AG04450 (cell line): ENCODE measurements at regions not wholly inside any gene's neighbourhood (a gene's known extent, or its start where the extent isn't known, plus 50 kb on each side); places are given as distances from the start of the nearest gene placed in this dataset.

ENCODE experiments used
- CTCF ChIA-PET: fragments of 300-600, 350-600 bp; formaldehyde crosslinking; extraction: SDS; loops from one replicate; lab custom pipeline; 2022; ENCODE audit warnings: antibody characterized with exemption, inconsistent platforms; lab: Charles Lee
- POLR2A ChIA-PET: fragments of 350-600 bp; formaldehyde crosslinking; extraction: SDS; loops from one replicate; lab custom pipeline; 2021; ENCODE audit warnings: antibody characterized with exemption, inconsistent platforms; lab: Yijun Ruan, JAX
- DNase-seq: peaks from one replicate; pipeline ENCODE4 v3.0.0-alpha.2; 2011; ENCODE audit warnings: low read depth, low spot score
- H3K27ac ChIP-seq: one replicate; pipeline ENCODE4 v1.5.1; 2012; ENCODE audit warnings: low read depth, low read length, control low read depth
- H3K27me3 ChIP-seq: one replicate; pipeline ENCODE4 v1.6.0; 2012; ENCODE audit warnings: low read length; ENCODE audit not compliant: control insufficient read depth, insufficient read depth
- H3K4me3 ChIP-seq: 2 replicates; pipeline ENCODE4 v1.5.1; 2011; ENCODE audit warnings: mild to moderate bottlenecking, low read depth, low read length, control low read depth
- H3K9me3 ChIP-seq: 2 replicates; pipeline ENCODE4 v1.5.1; 2012; ENCODE audit warnings: low read length; ENCODE audit not compliant: control insufficient read depth, insufficient read depth
- TF ChIP-seq, protein P1 (sequence below): IDR thresholded peaks from 2 replicates; pipeline ENCODE4 v1.5.1; 2011; ENCODE audit warnings: low read depth, low read length, control low read depth, inconsistent platforms

DNA sequence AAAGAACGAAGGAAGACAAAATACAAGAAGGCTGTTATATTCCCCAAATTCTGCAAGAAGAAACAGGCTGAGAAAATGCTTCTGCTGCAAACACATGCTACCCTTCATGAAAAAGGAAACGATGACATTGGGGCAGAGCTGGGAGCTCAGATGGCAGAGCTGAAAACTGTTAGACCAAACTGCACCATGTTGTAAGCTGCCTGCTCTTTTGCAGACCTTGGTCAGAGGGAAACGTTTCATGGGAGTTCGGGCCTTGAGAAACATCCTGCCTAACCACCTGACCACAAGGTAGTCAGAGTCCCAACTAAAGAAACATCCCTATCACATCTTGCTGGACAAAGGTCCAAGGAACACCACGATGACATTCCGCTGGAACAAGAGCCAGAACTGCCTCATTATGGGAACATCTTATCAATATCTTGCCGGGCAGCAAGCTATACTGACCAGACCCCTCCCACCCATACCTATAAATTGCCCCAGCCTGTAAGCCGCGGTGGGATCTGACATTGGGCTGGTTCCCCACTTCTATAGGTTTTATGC, 110.7 kb upstream of the CTSC start:
- POLR2A ChIA-PET, result no interaction called here
- H3K27me3 ChIP-seq, result no peaks in the 10 kb centered on the region
- H3K27ac ChIP-seq, result no peak overlapping the region
- DNase-seq, result no peak
- H3K9me3 ChIP-seq, result no peaks in the 10 kb centered on the region
- TF ChIP-seq, protein P1, sequence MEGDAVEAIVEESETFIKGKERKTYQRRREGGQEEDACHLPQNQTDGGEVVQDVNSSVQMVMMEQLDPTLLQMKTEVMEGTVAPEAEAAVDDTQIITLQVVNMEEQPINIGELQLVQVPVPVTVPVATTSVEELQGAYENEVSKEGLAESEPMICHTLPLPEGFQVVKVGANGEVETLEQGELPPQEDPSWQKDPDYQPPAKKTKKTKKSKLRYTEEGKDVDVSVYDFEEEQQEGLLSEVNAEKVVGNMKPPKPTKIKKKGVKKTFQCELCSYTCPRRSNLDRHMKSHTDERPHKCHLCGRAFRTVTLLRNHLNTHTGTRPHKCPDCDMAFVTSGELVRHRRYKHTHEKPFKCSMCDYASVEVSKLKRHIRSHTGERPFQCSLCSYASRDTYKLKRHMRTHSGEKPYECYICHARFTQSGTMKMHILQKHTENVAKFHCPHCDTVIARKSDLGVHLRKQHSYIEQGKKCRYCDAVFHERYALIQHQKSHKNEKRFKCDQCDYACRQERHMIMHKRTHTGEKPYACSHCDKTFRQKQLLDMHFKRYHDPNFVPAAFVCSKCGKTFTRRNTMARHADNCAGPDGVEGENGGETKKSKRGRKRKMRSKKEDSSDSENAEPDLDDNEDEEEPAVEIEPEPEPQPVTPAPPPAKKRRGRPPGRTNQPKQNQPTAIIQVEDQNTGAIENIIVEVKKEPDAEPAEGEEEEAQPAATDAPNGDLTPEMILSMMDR, result no peak
- no peak overlapping the region for H3K4me3 ChIP-seq
- CTCF ChIA-PET, result interaction anchor here (0.6 to 0.7 kb wide), 2 partner anchors 23 to 69 kb away, joined by 4 read pairs; no protein-coding TSS in a partner anchor

DNA sequence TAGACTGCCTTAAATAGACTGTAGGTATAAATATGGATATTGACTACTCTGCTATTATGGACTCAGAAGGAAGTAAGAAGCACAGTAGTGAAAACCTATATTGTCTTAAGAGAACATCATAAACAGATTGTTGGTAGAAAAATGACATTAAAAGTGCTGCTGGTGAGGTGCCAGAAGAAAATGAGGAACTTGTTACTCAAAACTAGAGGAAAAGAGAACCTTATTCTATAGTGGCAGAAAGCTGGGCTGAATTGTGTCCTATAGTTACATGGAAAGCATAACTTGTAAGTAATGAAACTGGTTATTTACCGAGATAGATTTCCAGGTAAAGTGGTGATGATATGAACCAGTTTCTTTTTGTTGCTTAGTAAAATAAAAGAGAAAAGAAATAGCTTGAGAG, 109.7 kb upstream of the CTSC start:
- Histone ChIP-seq H3K4me3 (no peak overlapping the region), H3K27ac (no peak overlapping the region), H3K9me3 (no peaks in the 10 kb centered on the region), H3K27me3 (no peaks in the 10 kb centered on the region)
- ChIA-PET POLR2A (no interaction called here), CTCF (no interaction called here)
- TF ChIP-seq, protein P1, result no peak
- DNase-seq, result no peak

DNA sequence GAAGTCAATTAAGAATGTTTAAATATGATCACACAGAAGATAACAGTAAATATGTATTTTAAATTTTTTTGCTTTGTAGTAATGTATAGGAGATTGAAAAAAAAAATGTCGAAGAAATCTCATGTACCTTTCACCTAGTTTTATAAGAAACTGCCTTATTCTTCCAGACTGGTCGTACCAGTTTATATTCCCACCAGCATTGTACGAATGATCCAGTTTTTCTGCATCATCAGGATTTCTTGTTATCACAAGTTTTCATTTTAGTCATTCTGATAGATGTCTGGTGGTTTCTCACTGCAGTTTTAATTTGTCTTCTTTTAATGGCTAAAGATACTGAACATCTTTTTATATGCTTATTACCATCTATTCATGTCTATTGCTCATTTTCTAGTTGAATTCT, 101.8 kb upstream of the CTSC start:
- no peak overlapping the region for H3K27ac ChIP-seq
- H3K9me3 ChIP-seq, result no peaks in the 10 kb centered on the region
- H3K27me3 ChIP-seq, result no peaks in the 10 kb centered on the region
- ChIA-PET POLR2A (no interaction called here), CTCF (no interaction called here)
- TF ChIP-seq, protein P1, result no peak
- DNase-seq, result no peak
- no peak overlapping the region for H3K4me3 ChIP-seq

DNA sequence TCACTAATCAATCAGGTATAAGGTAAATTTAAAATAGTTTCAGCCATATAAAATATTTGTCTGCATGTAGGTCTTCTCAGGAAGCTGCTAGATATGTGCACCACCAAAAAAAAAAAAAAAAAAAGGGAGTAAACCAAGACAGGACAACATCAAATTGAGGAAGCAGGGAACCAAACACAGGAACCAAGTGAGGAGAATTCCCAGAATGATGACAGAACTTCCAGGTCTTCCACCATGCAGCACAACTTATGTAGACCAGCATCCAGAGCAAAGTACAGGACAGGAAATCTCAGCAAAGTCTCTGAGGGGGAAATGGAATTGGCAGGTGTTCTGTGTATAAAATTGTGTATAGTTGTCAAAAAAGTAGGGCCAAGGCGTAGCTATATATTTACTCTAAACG, 101.2 kb upstream of the CTSC start:
- ChIA-PET CTCF (no interaction called here), POLR2A (no interaction called here)
- DNase-seq, result no peak
- TF ChIP-seq, protein P1, result no peak
- Histone ChIP-seq H3K9me3 (no peaks in the 10 kb centered on the region), H3K27ac (no peak overlapping the region), H3K27me3 (no peaks in the 10 kb centered on the region), H3K4me3 (no peak overlapping the region)

DNA sequence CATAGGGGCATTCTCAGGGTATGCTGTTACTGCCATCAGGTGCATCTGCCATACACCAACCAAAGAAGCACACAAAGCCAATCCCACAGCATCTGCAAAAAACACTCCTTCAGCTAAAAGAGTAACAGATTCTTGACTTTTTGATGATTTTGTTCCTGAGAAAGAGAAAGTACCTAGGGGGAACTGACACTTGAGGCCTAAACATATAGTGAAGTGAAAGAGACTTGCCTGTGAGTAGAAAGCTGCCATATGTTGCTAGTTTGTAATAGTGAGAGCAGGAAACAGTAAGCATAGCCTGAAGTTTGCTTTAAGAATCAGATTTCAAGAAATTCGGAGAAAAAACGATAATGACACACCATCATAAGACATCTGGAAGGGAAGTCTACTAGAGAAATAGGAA, 97.9 kb upstream of the CTSC start:
- H3K9me3 ChIP-seq, result no peaks in the 10 kb centered on the region
- DNase-seq, result no peak
- CTCF ChIA-PET, result no interaction called here
- POLR2A ChIA-PET, result interaction anchor here (0.7 kb wide), 1 partner anchor 89 kb away, joined by 15 read pairs; no protein-coding TSS in a partner anchor
- no peaks in the 10 kb centered on the region for H3K27me3 ChIP-seq
- no peak overlapping the region for H3K4me3 ChIP-seq
- H3K27ac ChIP-seq, result no peak overlapping the region
- TF ChIP-seq, protein P1, result no peak
